NCI-H187 (cell line): ENCODE measurements at regions not wholly inside any gene's neighbourhood (a gene's known extent, or its start where the extent isn't known, plus 50 kb on each side); places are given as distances from the start of the nearest gene placed in this dataset.

Source experiments
- DNase-seq, 2 experiments: peaks; one replicate each; lab custom pipeline; 2025; lab: John Stamatoyannopoulos, UW

GRCh38 chr2:133811409-133812125, 243.3 kb upstream of the NCKAP5 start:
- DNase-seq, result no peak

GRCh38 chr2:133812826-133813617, 244.8 kb upstream of the NCKAP5 start:
- DNase-seq, result no peak

- DNase-seq, result no peak
Observed at GRCh38 chr2:133814890-133815289, 246.6 kb upstream of the NCKAP5 start.

- no peak for DNase-seq
Observed at GRCh38 chr2:133816037-133816436, 247.8 kb upstream of the NCKAP5 start.

- no peak for DNase-seq
Observed at GRCh38 chr2:133817680-133818566, 249.7 kb upstream of the NCKAP5 start.

GRCh38 chr2:133818661-133819060, 250.4 kb upstream of the NCKAP5 start:
- no peak for DNase-seq

GRCh38 chr2:133819906-133820305, 251.6 kb upstream of the NCKAP5 start:
- no peak for DNase-seq

- DNase-seq, result no peak
Observed at GRCh38 chr2:133821107-133821760, 253.0 kb upstream of the NCKAP5 start.

GRCh38 chr2:133822517-133823225, 254.4 kb upstream of the NCKAP5 start:
- no peak for DNase-seq

- no peak for DNase-seq
Observed at GRCh38 chr2:133823226-133823550, 254.9 kb upstream of the NCKAP5 start.

- no peak for DNase-seq
Observed at GRCh38 chr2:133824869-133825268, 256.6 kb upstream of the NCKAP5 start.

- DNase-seq, result no peak
Observed at GRCh38 chr2:133825778-133826177, 257.5 kb upstream of the NCKAP5 start.

- no peak for DNase-seq
Observed at GRCh38 chr2:133828913-133829312, 260.6 kb upstream of the NCKAP5 start.

GRCh38 chr2:133829450-133830020, 261.3 kb upstream of the NCKAP5 start:
- DNase-seq, result no peak

- DNase-seq, result no peak
Observed at GRCh38 chr2:133833746-133834145, 265.5 kb upstream of the NCKAP5 start.

- no peak for DNase-seq
Observed at GRCh38 chr2:133835821-133836619, 267.8 kb upstream of the NCKAP5 start.

- no peak for DNase-seq
Observed at GRCh38 chr2:133836691-133837345, 268.6 kb upstream of the NCKAP5 start.

- DNase-seq, result no peak
Observed at GRCh38 chr2:133837441-133838094, 269.3 kb upstream of the NCKAP5 start.
